IMR-90 (cell line): ENCODE measurements at regions not wholly inside any gene's neighbourhood (a gene's known extent, or its start where the extent isn't known, plus 50 kb on each side); places are given as distances from the start of the nearest gene placed in this dataset.

Experiments
- CEBPB ChIP-seq: IDR thresholded peaks from 2 replicates; pipeline ENCODE4 v1.6.1; 2012; ENCODE audit warnings: low read depth, low read length, improper control_type of control experiment
- FOS ChIP-seq: fragments of 150-350 bp; IDR thresholded peaks from 2 replicates; pipeline ENCODE4 v1.6.1; 2016; ENCODE audit warnings: low read depth, low read length
- MAZ ChIP-seq: IDR thresholded peaks from 2 replicates; pipeline ENCODE4 v1.6.1; 2012; ENCODE audit warnings: low read depth, mild to moderate bottlenecking, low read length, improper control_type of control experiment, moderate library complexity, borderline replicate concordance
- NFE2L2 ChIP-seq: fragments of 150-350 bp; IDR thresholded peaks from 2 replicates; pipeline ENCODE4 v1.6.1; 2016; ENCODE audit warnings: low read depth, mild to moderate bottlenecking, low read length
- POLR2A ChIP-seq: IDR thresholded peaks from 2 replicates; pipeline ENCODE4 v1.6.1; 2012; ENCODE audit warnings: mild to moderate bottlenecking, low read depth, low read length
- RAD21 ChIP-seq: IDR thresholded peaks from 2 replicates; pipeline ENCODE4 v1.6.1; 2012; ENCODE audit warnings: low read length, improper control_type of control experiment
- RFX5 ChIP-seq: IDR thresholded peaks from 2 replicates; pipeline ENCODE4 v1.8.0; 2012; ENCODE audit warnings: low read depth, mild to moderate bottlenecking, low read length, moderate library complexity
- SMC3 ChIP-seq: fragments of 150-350 bp; IDR thresholded peaks from 2 replicates; pipeline ENCODE4 v1.6.1; 2016; ENCODE audit warnings: low read depth, mild to moderate bottlenecking, antibody characterized with exemption, low read length, moderate library complexity
- TF ChIP-seq, protein P1 (sequence below): conservative IDR thresholded peaks from 2 replicates; pipeline ENCODE4 v1.5.1; 2012; ENCODE audit warnings: mild to moderate bottlenecking, low read depth, low read length, improper control_type of control experiment
- TF ChIP-seq, protein P2 (sequence below): fragments of 150-350 bp; IDR thresholded peaks from 2 replicates; pipeline ENCODE4 v1.6.1; 2017; ENCODE audit warnings: mild to moderate bottlenecking, antibody characterized with exemption, low read length, low read depth
- TF ChIP-seq, protein P3 (sequence below): fragments of 150-350 bp; IDR thresholded peaks from 2 replicates; pipeline ENCODE4 v1.6.1; 2016; ENCODE audit warnings: low read depth, mild to moderate bottlenecking, low read length, moderate library complexity, borderline replicate concordance

DNA sequence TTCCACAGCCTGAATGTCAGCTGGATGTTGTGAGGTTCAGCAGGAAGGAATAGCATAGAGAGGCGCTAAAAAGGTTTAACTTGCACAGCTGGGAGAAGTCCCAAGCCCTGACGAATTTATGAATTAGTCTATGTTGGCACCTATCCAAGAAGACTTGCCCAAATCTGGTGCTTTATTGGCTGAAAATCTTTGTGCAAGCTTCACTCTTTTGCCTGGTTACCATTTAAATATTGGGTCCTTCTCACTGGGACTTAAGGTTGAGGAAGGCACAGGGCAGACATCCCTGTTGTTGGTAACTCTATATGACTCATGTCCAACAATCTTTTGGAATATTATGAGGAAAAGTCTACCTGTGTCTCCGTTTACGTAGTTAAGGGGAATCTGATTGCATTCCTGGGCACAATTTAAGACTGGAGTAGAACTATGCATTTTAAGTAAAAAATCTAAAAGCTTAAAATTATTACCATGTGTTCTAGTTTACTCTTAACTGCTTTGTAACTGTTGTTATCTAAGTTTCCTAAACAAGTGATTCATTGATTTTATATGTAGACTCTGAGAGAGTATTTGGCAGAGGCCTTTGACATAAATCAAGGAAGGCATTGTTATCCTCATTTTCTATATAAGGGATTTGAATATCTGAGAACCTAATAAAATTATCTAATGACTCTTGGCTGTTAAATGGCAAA is 181.7 kb upstream of the DPYD start:
- TF ChIP-seq SMC3 = no peak
- no peak for TF ChIP-seq POLR2A
- TF ChIP-seq, protein P1, sequence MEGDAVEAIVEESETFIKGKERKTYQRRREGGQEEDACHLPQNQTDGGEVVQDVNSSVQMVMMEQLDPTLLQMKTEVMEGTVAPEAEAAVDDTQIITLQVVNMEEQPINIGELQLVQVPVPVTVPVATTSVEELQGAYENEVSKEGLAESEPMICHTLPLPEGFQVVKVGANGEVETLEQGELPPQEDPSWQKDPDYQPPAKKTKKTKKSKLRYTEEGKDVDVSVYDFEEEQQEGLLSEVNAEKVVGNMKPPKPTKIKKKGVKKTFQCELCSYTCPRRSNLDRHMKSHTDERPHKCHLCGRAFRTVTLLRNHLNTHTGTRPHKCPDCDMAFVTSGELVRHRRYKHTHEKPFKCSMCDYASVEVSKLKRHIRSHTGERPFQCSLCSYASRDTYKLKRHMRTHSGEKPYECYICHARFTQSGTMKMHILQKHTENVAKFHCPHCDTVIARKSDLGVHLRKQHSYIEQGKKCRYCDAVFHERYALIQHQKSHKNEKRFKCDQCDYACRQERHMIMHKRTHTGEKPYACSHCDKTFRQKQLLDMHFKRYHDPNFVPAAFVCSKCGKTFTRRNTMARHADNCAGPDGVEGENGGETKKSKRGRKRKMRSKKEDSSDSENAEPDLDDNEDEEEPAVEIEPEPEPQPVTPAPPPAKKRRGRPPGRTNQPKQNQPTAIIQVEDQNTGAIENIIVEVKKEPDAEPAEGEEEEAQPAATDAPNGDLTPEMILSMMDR = no peak
- no peak for TF ChIP-seq RAD21
- TF ChIP-seq, protein P2, sequence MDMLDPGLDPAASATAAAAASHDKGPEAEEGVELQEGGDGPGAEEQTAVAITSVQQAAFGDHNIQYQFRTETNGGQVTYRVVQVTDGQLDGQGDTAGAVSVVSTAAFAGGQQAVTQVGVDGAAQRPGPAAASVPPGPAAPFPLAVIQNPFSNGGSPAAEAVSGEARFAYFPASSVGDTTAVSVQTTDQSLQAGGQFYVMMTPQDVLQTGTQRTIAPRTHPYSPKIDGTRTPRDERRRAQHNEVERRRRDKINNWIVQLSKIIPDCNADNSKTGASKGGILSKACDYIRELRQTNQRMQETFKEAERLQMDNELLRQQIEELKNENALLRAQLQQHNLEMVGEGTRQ = no peak
- TF ChIP-seq MAZ = no peak
- TF ChIP-seq NFE2L2 = no peak
- TF ChIP-seq RFX5 = no peak
- TF ChIP-seq, protein P3, sequence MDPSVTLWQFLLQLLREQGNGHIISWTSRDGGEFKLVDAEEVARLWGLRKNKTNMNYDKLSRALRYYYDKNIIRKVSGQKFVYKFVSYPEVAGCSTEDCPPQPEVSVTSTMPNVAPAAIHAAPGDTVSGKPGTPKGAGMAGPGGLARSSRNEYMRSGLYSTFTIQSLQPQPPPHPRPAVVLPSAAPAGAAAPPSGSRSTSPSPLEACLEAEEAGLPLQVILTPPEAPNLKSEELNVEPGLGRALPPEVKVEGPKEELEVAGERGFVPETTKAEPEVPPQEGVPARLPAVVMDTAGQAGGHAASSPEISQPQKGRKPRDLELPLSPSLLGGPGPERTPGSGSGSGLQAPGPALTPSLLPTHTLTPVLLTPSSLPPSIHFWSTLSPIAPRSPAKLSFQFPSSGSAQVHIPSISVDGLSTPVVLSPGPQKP = no peak
- no peak for TF ChIP-seq CEBPB
- no peak for TF ChIP-seq FOS
